ENCODE measurements at regions not wholly inside any gene's neighbourhood (a gene's known extent, or its start where the extent isn't known, plus 50 kb on each side); places are given as distances from the start of the nearest gene placed in this dataset.

DNA sequence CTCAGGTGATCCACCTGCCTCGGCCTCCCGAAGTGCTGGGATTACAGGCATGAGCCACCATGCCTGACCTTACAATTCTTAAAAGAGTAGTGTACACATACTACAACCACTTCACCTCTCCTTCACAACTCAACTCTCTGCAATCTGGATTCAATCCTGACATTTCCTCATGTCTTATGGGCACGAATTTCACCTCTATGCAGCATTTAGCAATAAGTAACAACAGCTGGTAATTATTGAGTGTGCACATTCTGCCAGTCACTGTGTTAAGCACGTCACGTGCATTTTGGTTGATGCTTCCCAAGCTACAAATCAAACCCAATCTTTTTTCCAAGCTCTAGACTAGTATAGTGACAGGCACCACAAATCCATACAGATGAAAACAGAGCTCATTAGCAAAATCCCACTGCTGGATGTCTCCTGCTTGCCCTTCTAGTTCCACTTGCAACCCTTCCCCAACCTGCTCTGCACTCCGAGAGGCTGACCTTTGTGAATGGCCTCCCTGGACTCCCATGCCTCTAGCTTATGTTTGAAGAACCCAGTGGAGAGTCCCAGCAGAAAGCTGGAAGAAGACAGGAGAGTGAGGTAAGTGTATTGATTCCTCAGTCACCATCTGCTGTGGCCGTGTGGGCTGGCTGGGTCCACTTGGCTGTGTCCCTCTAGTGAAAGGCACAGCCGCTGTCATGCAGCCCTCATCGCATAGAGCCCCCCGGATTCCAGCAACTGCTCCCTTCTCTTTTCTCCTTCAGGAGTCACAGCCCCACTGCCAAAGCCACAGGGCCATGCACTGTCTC is 176.5 kb downstream of the MEX3B start:
- H3K4me3 ChIP-seq (ENCODE audit: low read depth, low read length): no peak overlapping the region
- TF ChIP-seq, protein P1, sequence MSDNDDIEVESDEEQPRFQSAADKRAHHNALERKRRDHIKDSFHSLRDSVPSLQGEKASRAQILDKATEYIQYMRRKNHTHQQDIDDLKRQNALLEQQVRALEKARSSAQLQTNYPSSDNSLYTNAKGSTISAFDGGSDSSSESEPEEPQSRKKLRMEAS (IDR thresholded peaks at IDR 0.05; ENCODE audit: low read depth, low read length): no peak
- no peak for TF ChIP-seq MYC (IDR thresholded peaks at IDR 0.05; ENCODE audit: low read depth, low read length)
- TF ChIP-seq, protein P2, sequence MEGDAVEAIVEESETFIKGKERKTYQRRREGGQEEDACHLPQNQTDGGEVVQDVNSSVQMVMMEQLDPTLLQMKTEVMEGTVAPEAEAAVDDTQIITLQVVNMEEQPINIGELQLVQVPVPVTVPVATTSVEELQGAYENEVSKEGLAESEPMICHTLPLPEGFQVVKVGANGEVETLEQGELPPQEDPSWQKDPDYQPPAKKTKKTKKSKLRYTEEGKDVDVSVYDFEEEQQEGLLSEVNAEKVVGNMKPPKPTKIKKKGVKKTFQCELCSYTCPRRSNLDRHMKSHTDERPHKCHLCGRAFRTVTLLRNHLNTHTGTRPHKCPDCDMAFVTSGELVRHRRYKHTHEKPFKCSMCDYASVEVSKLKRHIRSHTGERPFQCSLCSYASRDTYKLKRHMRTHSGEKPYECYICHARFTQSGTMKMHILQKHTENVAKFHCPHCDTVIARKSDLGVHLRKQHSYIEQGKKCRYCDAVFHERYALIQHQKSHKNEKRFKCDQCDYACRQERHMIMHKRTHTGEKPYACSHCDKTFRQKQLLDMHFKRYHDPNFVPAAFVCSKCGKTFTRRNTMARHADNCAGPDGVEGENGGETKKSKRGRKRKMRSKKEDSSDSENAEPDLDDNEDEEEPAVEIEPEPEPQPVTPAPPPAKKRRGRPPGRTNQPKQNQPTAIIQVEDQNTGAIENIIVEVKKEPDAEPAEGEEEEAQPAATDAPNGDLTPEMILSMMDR (IDR thresholded peaks at IDR 0.05; ENCODE audit: low read depth, low read length): no peak
- TF ChIP-seq POLR2A (IDR thresholded peaks at IDR 0.05; ENCODE audit: extremely low read depth, insufficient read length): no peak
- DNase-seq (ENCODE audit: low read depth): no peak

DNA sequence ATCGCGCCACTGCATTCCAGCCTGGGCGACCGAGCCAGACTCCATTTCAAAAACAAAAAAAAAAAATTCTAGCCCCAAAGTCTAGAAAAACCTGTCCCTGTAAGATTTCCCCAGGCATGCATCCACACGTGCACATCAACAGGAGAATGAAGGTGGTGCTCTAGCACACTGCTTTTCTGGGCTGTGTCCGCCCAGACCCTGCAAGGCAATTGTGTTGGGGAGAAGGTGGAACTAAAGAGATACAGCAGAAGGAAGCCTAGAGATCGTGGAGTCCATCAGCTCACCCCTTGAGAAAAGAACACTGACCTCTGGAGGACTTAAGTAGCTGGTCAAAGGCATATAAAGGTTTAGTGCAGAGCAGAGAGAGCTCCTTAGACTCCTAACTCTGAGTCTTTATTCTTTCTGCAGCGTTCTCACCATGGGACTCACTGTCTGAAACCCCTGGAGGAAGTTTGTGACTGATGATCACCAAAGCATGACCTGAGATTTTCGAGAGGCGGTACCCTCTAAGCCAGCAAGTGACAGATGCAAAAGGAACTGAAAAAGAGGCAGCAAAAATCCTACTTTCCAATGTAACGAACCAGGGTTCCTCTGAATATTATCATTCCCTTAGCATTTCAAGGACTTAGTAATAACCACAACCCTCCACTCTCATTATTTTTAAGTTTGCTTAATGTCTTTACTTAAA is 179.8 kb downstream of the MEX3B start:
- TF ChIP-seq, protein P2 (IDR thresholded peaks at IDR 0.05; ENCODE audit: low read depth, low read length): no peak
- no peak for TF ChIP-seq POLR2A (IDR thresholded peaks at IDR 0.05; ENCODE audit: extremely low read depth, insufficient read length)
- no peak for TF ChIP-seq MYC (IDR thresholded peaks at IDR 0.05; ENCODE audit: low read depth, low read length)
- TF ChIP-seq, protein P1 (IDR thresholded peaks at IDR 0.05; ENCODE audit: low read depth, low read length): no peak
- H3K4me3 ChIP-seq (ENCODE audit: low read depth, low read length): no peak overlapping the region
- DNase-seq (ENCODE audit: low read depth): no peak

DNA sequence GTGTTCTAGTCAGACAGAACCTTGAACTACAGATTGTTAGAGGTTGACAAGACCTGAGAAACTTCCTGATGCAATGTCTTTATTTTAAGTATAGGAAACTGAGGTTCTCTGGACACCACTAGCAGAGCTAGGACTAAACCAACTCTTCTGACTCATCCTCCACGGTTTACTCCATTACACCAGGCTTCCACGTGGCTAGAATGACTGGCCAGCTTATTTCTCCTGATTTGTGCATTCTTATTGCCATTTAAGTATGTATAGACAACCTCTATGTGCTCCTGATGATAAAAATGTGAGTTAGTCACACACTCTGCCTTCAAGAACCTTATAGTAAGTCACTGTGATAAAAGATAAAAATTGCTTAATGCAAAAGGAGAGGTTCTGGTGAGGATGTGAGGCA is 182.7 kb downstream of the MEX3B start:
- no peak for DNase-seq (ENCODE audit: low read depth)
- TF ChIP-seq, protein P2 (IDR thresholded peaks at IDR 0.05; ENCODE audit: low read depth, low read length): no peak
- TF ChIP-seq, protein P1 (IDR thresholded peaks at IDR 0.05; ENCODE audit: low read depth, low read length): no peak
- TF ChIP-seq MYC (IDR thresholded peaks at IDR 0.05; ENCODE audit: low read depth, low read length): no peak
- TF ChIP-seq POLR2A (IDR thresholded peaks at IDR 0.05; ENCODE audit: extremely low read depth, insufficient read length): no peak
- H3K4me3 ChIP-seq (ENCODE audit: low read depth, low read length): no peak overlapping the region

DNA sequence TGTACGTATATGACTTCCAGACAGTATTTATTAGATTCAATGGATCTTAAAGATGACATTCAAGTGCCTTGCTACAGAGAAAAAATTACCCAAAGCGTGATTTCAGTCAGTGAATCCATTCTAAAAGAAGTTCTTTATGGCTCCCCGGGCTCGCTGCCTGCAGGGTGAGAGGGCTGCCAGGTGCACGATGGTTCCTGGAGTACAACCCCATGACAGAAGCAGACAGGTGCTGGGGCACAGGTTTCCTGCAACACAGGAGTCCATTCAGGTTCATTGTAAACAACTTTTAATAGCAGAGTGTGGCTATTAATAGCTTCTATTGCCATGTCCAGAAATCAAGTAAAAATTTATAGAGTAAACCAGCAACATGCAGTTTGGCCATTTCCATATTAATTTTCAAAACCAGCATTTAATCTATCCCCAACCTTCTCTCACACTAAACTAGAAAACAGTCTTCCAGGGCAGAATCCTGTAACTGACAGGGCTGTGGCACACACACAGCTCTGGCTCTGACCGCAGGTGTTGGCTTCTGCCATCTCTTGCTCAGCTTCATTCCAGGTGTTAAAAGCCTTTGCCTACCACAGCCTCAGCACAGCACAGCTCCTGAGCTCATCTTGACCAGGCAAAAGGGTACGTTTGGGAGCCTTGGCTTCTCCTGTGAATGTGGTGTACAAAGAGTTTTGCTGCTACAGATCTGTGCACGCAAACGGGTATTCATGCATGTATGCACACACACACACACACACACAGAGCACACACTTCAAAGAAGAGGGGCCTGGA is 185.9 kb downstream of the MEX3B start:
- H3K4me3 ChIP-seq (ENCODE audit: low read depth, low read length): no peak overlapping the region
- TF ChIP-seq, protein P1 (IDR thresholded peaks at IDR 0.05; ENCODE audit: low read depth, low read length): no peak
- TF ChIP-seq, protein P2 (IDR thresholded peaks at IDR 0.05; ENCODE audit: low read depth, low read length): no peak
- no peak for TF ChIP-seq MYC (IDR thresholded peaks at IDR 0.05; ENCODE audit: low read depth, low read length)
- TF ChIP-seq POLR2A (IDR thresholded peaks at IDR 0.05; ENCODE audit: extremely low read depth, insufficient read length): no peak
- DNase-seq (ENCODE audit: low read depth): no peak

DNA sequence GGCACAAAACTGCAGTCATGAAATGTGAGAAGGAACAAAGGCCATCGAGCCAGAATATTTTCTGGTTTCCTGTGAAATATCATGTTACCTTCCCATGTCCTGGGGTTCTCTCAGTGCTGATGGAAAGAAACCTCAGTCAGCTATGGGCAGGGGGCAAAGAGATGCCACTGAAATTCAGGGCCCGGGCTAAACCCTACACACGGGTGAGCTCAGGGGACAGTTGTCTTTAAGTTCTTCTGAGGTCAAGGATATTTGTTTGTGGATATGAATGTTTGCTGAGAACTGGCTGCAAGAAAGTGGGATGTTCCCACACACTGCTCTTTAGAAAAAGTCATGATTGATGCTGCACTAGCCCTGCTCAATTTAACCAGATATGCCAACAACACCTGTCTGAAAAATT is 187.2 kb downstream of the MEX3B start:
- no peak for DNase-seq (ENCODE audit: low read depth)
- TF ChIP-seq MYC (IDR thresholded peaks at IDR 0.05; ENCODE audit: low read depth, low read length) (no peak), POLR2A (IDR thresholded peaks at IDR 0.05; ENCODE audit: extremely low read depth, insufficient read length) (no peak)
- TF ChIP-seq, protein P2 (IDR thresholded peaks at IDR 0.05; ENCODE audit: low read depth, low read length): no peak
- TF ChIP-seq, protein P1 (IDR thresholded peaks at IDR 0.05; ENCODE audit: low read depth, low read length): no peak
- H3K4me3 ChIP-seq (ENCODE audit: low read depth, low read length): no peak overlapping the region

All from NB4 (cell line).